ENCODE measurements at regions not wholly inside any gene's neighbourhood (a gene's known extent, or its start where the extent isn't known, plus 50 kb on each side); places are given as distances from the start of the nearest gene placed in this dataset.

- TF ChIP-seq GABPA (tag; conservative IDR thresholded peaks at IDR 0.05; ENCODE audit: low read depth) (no peak), CHD2 (IDR thresholded peaks at IDR 0.05; ENCODE audit: low read depth, low read length) (no peak), ZNF77 (CRISPR knock-in tag; IDR thresholded peaks at IDR 0.05) (no peak), ZNF197 (CRISPR knock-in tag; IDR thresholded peaks at IDR 0.05; ENCODE audit: low read depth) (no peak), CTCF (IDR thresholded peaks at IDR 0.05 in 2 of 3, conservative IDR thresholded peaks at IDR 0.05 in 1 of 3; ENCODE audit: insufficient read depth in 2 of 3, low read depth in 1 of 3, low read length in 3 of 3) (no peak), MCM7 (IDR thresholded peaks at IDR 0.05) (no peak)
- TF ChIP-seq, protein P1, sequence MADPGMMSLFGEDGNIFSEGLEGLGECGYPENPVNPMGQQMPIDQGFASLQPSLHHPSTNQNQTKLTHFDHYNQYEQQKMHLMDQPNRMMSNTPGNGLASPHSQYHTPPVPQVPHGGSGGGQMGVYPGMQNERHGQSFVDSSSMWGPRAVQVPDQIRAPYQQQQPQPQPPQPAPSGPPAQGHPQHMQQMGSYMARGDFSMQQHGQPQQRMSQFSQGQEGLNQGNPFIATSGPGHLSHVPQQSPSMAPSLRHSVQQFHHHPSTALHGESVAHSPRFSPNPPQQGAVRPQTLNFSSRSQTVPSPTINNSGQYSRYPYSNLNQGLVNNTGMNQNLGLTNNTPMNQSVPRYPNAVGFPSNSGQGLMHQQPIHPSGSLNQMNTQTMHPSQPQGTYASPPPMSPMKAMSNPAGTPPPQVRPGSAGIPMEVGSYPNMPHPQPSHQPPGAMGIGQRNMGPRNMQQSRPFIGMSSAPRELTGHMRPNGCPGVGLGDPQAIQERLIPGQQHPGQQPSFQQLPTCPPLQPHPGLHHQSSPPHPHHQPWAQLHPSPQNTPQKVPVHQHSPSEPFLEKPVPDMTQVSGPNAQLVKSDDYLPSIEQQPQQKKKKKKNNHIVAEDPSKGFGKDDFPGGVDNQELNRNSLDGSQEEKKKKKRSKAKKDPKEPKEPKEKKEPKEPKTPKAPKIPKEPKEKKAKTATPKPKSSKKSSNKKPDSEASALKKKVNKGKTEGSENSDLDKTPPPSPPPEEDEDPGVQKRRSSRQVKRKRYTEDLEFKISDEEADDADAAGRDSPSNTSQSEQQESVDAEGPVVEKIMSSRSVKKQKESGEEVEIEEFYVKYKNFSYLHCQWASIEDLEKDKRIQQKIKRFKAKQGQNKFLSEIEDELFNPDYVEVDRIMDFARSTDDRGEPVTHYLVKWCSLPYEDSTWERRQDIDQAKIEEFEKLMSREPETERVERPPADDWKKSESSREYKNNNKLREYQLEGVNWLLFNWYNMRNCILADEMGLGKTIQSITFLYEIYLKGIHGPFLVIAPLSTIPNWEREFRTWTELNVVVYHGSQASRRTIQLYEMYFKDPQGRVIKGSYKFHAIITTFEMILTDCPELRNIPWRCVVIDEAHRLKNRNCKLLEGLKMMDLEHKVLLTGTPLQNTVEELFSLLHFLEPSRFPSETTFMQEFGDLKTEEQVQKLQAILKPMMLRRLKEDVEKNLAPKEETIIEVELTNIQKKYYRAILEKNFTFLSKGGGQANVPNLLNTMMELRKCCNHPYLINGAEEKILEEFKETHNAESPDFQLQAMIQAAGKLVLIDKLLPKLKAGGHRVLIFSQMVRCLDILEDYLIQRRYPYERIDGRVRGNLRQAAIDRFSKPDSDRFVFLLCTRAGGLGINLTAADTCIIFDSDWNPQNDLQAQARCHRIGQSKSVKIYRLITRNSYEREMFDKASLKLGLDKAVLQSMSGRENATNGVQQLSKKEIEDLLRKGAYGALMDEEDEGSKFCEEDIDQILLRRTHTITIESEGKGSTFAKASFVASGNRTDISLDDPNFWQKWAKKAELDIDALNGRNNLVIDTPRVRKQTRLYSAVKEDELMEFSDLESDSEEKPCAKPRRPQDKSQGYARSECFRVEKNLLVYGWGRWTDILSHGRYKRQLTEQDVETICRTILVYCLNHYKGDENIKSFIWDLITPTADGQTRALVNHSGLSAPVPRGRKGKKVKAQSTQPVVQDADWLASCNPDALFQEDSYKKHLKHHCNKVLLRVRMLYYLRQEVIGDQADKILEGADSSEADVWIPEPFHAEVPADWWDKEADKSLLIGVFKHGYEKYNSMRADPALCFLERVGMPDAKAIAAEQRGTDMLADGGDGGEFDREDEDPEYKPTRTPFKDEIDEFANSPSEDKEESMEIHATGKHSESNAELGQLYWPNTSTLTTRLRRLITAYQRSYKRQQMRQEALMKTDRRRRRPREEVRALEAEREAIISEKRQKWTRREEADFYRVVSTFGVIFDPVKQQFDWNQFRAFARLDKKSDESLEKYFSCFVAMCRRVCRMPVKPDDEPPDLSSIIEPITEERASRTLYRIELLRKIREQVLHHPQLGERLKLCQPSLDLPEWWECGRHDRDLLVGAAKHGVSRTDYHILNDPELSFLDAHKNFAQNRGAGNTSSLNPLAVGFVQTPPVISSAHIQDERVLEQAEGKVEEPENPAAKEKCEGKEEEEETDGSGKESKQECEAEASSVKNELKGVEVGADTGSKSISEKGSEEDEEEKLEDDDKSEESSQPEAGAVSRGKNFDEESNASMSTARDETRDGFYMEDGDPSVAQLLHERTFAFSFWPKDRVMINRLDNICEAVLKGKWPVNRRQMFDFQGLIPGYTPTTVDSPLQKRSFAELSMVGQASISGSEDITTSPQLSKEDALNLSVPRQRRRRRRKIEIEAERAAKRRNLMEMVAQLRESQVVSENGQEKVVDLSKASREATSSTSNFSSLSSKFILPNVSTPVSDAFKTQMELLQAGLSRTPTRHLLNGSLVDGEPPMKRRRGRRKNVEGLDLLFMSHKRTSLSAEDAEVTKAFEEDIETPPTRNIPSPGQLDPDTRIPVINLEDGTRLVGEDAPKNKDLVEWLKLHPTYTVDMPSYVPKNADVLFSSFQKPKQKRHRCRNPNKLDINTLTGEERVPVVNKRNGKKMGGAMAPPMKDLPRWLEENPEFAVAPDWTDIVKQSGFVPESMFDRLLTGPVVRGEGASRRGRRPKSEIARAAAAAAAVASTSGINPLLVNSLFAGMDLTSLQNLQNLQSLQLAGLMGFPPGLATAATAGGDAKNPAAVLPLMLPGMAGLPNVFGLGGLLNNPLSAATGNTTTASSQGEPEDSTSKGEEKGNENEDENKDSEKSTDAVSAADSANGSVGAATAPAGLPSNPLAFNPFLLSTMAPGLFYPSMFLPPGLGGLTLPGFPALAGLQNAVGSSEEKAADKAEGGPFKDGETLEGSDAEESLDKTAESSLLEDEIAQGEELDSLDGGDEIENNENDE (IDR thresholded peaks at IDR 0.05; ENCODE audit: low read depth, low read length) = no peak
- TF ChIP-seq, protein P2, sequence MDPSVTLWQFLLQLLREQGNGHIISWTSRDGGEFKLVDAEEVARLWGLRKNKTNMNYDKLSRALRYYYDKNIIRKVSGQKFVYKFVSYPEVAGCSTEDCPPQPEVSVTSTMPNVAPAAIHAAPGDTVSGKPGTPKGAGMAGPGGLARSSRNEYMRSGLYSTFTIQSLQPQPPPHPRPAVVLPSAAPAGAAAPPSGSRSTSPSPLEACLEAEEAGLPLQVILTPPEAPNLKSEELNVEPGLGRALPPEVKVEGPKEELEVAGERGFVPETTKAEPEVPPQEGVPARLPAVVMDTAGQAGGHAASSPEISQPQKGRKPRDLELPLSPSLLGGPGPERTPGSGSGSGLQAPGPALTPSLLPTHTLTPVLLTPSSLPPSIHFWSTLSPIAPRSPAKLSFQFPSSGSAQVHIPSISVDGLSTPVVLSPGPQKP (CRISPR knock-in tag; IDR thresholded peaks at IDR 0.05) = no peak
Observed at GRCh38 chr13:40172878-40173277, 493.6 kb downstream of the FOXO1 start.
